Parathyroid adenoma (tissue), 2 donors: ENCODE measurements at regions not wholly inside any gene's neighbourhood (a gene's known extent, or its start where the extent isn't known, plus 50 kb on each side); places are given as distances from the start of the nearest gene placed in this dataset.

Experiments used
- H2AFZ ChIP-seq: fragments of 300-600 bp; sonication (generic); one replicate; pipeline ENCODE4 v1.7.0; 2017; ENCODE audit warnings: antibody characterized with exemption, mild to moderate bottlenecking
- H3K27ac ChIP-seq: fragments of 300-600 bp; sonication (generic); one replicate; pipeline ENCODE4 v1.7.0; 2017
- H3K27me3 ChIP-seq: fragments of 300-600 bp; sonication (generic); one replicate; pipeline ENCODE4 v1.7.0; 2017; ENCODE audit warnings: low read length; ENCODE audit not compliant: control insufficient read depth, insufficient read depth
- H3K36me3 ChIP-seq: fragments of 300-600 bp; sonication (generic); one replicate; pipeline ENCODE4 v1.7.0; 2017; ENCODE audit warnings: low read length; ENCODE audit not compliant: control insufficient read depth, insufficient read depth
- H3K4me1 ChIP-seq: fragments of 300-600 bp; sonication (generic); one replicate; pipeline ENCODE4 v1.7.0; 2017; ENCODE audit warnings: control low read depth
- H3K4me2 ChIP-seq: fragments of 300-600 bp; sonication (generic); one replicate; pipeline ENCODE4 v1.7.0; 2017; ENCODE audit warnings: low read length
- H3K4me3 ChIP-seq: fragments of 300-600 bp; sonication (generic); one replicate; pipeline ENCODE4 v1.7.0; 2017; ENCODE audit warnings: low read depth, low read length
- H3K79me2 ChIP-seq: fragments of 300-600 bp; sonication (generic); one replicate; pipeline ENCODE4 v1.7.0; 2017; ENCODE audit warnings: control low read depth
- H3K9ac ChIP-seq: fragments of 300-600 bp; sonication (generic); one replicate; pipeline ENCODE4 v1.7.0; 2017; ENCODE audit warnings: mild to moderate bottlenecking
- H3K9me3 ChIP-seq: fragments of 300-600 bp; sonication (generic); one replicate; pipeline ENCODE4 v1.7.0; 2017; ENCODE audit warnings: low read length; ENCODE audit not compliant: control insufficient read depth
- CTCF ChIP-seq: fragments of 300-600 bp; sonication (generic); IDR thresholded peaks from one replicate; pipeline ENCODE4 v1.7.0; 2017; ENCODE audit warnings: antibody characterized with exemption, mild to moderate bottlenecking
- donor health status: primary hyperparathyroidism.

- Histone ChIP-seq H3K27me3 (no peaks in the 10 kb centered on the region), H3K4me3 (no peak overlapping the region), H2AFZ (no peak overlapping the region), H3K79me2 (no peaks in the 10 kb centered on the region), H3K36me3 (no peaks in the 10 kb centered on the region), H3K4me2 (no peak overlapping the region), H3K27ac (no peak overlapping the region), H3K4me1 (no peaks in the 10 kb centered on the region), H3K9me3 (peaks cover 4% of the 10 kb centered on the region), H3K9ac (no peak overlapping the region)
- no peak for TF ChIP-seq CTCF
Measured at GRCh38 chr18:6465281-6465680, 50.6 kb upstream of the L3MBTL4 start.

- Histone ChIP-seq H3K4me1 (no peaks in the 10 kb centered on the region), H3K9me3 (no peaks in the 10 kb centered on the region), H3K4me3 (no peak overlapping the region), H3K27ac (no peak overlapping the region), H3K79me2 (no peaks in the 10 kb centered on the region), H3K9ac (no peak overlapping the region), H3K36me3 (no peaks in the 10 kb centered on the region), H3K4me2 (no peak overlapping the region), H2AFZ (no peak overlapping the region), H3K27me3 (no peaks in the 10 kb centered on the region)
- no peak for TF ChIP-seq CTCF
Measured at GRCh38 chr18:6476190-6476589, 61.5 kb upstream of the L3MBTL4 start.

GRCh38 chr18:6476880-6477279 lies 62.2 kb upstream of the L3MBTL4 start:
- Histone ChIP-seq H3K36me3 (no peaks in the 10 kb centered on the region), H3K9me3 (no peaks in the 10 kb centered on the region), H3K4me2 (no peak overlapping the region), H3K4me1 (no peaks in the 10 kb centered on the region), H3K27ac (no peak overlapping the region), H2AFZ (no peak overlapping the region), H3K27me3 (no peaks in the 10 kb centered on the region), H3K4me3 (no peak overlapping the region), H3K79me2 (no peaks in the 10 kb centered on the region), H3K9ac (no peak overlapping the region)
- no peak for TF ChIP-seq CTCF

- Histone ChIP-seq H3K27ac (no peak overlapping the region), H3K27me3 (no peaks in the 10 kb centered on the region), H3K79me2 (no peaks in the 10 kb centered on the region), H3K9ac (no peak overlapping the region), H2AFZ (no peak overlapping the region), H3K4me3 (no peak overlapping the region), H3K36me3 (no peaks in the 10 kb centered on the region), H3K4me2 (no peak overlapping the region), H3K4me1 (peaks cover 5% of the 10 kb centered on the region), H3K9me3 (no peaks in the 10 kb centered on the region)
- no peak for TF ChIP-seq CTCF
Measured at GRCh38 chr18:6478121-6478520, 63.4 kb upstream of the L3MBTL4 start.

GRCh38 chr18:6479699-6480098 lies 65.0 kb upstream of the L3MBTL4 start:
- peaks cover 5% of the 10 kb centered on the region for H3K4me1 ChIP-seq
- H3K27me3 ChIP-seq, result no peaks in the 10 kb centered on the region
- no peaks in the 10 kb centered on the region for H3K79me2 ChIP-seq
- H3K9me3 ChIP-seq, result no peaks in the 10 kb centered on the region
- no peak overlapping the region for H3K9ac ChIP-seq
- TF ChIP-seq CTCF, result no peak
- no peak overlapping the region for H3K4me3 ChIP-seq
- H3K36me3 ChIP-seq, result no peaks in the 10 kb centered on the region
- no peak overlapping the region for H3K4me2 ChIP-seq
- H2AFZ ChIP-seq, result no peak overlapping the region
- H3K27ac ChIP-seq, result no peak overlapping the region
